RWPE1 (cell line): ENCODE measurements at regions not wholly inside any gene's neighbourhood (a gene's known extent, or its start where the extent isn't known, plus 50 kb on each side); places are given as distances from the start of the nearest gene placed in this dataset.

Experiments
- CTCF ChIA-PET: fragments of 350-600 bp; sonication (Branson Sonifier 250); formaldehyde crosslinking; extraction: SDS; loops from one replicate; lab custom pipeline; 2021; lab: Yijun Ruan, JAX
- POLR2A ChIA-PET: fragments of 400-600 bp; formaldehyde crosslinking; extraction: SDS; loops from one replicate; lab custom pipeline; 2020; ENCODE audit warnings: antibody characterized with exemption; ENCODE audit not compliant: low non-redundant PET; lab: Yijun Ruan, JAX
- DNase-seq: peaks from one replicate; pipeline ENCODE4 v3.0.0; 2012; ENCODE audit warnings: low spot score
- H3K27ac ChIP-seq: fragments of 450-650 bp; 2 replicates; pipeline ENCODE4 v1.5.1; 2017
- TF ChIP-seq, protein P1 (sequence below): fragments of 450-650 bp; conservative IDR thresholded peaks from 2 replicates; pipeline ENCODE4 v1.5.1; 2017; ENCODE audit warnings: low read depth, mild to moderate bottlenecking

DNA sequence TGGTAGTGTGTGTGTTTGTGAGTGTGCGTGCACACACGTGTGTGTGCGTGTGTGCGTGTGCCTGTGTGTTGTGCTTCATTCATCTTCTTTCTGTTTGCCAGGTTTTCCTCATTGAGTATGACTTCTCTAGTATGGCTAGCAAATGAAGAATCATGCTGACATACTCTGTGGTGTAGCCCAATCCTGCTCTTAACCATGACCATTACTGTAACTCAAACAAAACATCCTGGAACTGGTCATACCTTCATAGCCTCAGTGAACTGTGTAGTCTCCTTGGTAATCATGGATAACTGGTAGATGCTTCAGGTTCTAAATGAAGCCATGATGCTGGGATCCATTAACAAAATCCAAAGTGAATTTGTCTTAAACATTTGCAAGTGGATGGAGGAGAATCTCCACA is 1117.7 kb downstream of the BCL11B start:
- CTCF ChIA-PET, result interaction anchor here (0.6 kb wide), 1 partner anchor 581 kb away, joined by 5 read pairs; no protein-coding TSS in a partner anchor
- DNase-seq, result no peak
- POLR2A ChIA-PET, result no interaction called here
- TF ChIP-seq, protein P1, sequence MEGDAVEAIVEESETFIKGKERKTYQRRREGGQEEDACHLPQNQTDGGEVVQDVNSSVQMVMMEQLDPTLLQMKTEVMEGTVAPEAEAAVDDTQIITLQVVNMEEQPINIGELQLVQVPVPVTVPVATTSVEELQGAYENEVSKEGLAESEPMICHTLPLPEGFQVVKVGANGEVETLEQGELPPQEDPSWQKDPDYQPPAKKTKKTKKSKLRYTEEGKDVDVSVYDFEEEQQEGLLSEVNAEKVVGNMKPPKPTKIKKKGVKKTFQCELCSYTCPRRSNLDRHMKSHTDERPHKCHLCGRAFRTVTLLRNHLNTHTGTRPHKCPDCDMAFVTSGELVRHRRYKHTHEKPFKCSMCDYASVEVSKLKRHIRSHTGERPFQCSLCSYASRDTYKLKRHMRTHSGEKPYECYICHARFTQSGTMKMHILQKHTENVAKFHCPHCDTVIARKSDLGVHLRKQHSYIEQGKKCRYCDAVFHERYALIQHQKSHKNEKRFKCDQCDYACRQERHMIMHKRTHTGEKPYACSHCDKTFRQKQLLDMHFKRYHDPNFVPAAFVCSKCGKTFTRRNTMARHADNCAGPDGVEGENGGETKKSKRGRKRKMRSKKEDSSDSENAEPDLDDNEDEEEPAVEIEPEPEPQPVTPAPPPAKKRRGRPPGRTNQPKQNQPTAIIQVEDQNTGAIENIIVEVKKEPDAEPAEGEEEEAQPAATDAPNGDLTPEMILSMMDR, result no peak
- H3K27ac ChIP-seq, result no peak overlapping the region

- H3K27ac ChIP-seq, result no peak overlapping the region
- ChIA-PET POLR2A (no interaction called here), CTCF (interaction anchor here (0.7 kb wide), 1 partner anchor 439 kb away, joined by 3 read pairs; no protein-coding TSS in a partner anchor)
- TF ChIP-seq, protein P1, result no peak
- no peak for DNase-seq
Observed at GRCh38 chr14:98156411-98156810, 1115.6 kb downstream of the BCL11B start.

GRCh38 chr14:98160901-98161300 is 1111.1 kb downstream of the BCL11B start:
- TF ChIP-seq, protein P1, result no peak
- ChIA-PET POLR2A (no interaction called here), CTCF (interaction anchor here (1.2 kb wide), 1 partner anchor 183 kb away, joined by 3 read pairs; no protein-coding TSS in a partner anchor)

GRCh38 chr14:98161356-98161755 is 1110.6 kb downstream of the BCL11B start:
- peak overlapping the region; percentile 79 for H3K27ac ChIP-seq
- CTCF ChIA-PET, result interaction anchor here (0.7 to 1.2 kb wide), 2 partner anchors 184 to 984 kb away, joined by 3 read pairs; no protein-coding TSS in a partner anchor
- POLR2A ChIA-PET, result no interaction called here
- DNase-seq, result no peak
- TF ChIP-seq, protein P1, result no peak

More at GRCh38 chr14:98160901-98161300, 1111.1 kb downstream of the BCL11B start:
- peak overlapping the region; percentile 79 for H3K27ac ChIP-seq
- DNase-seq, result no peak

- ChIA-PET CTCF (interaction anchor here (0.6 kb wide), 1 partner anchor 273 kb away, joined by 4 read pairs; no protein-coding TSS in a partner anchor), POLR2A (no interaction called here)
- no peak overlapping the region for H3K27ac ChIP-seq
- no peak for DNase-seq
- TF ChIP-seq, protein P1, result no peak
Observed at GRCh38 chr14:98162856-98163805, 1108.9 kb downstream of the BCL11B start.

DNA sequence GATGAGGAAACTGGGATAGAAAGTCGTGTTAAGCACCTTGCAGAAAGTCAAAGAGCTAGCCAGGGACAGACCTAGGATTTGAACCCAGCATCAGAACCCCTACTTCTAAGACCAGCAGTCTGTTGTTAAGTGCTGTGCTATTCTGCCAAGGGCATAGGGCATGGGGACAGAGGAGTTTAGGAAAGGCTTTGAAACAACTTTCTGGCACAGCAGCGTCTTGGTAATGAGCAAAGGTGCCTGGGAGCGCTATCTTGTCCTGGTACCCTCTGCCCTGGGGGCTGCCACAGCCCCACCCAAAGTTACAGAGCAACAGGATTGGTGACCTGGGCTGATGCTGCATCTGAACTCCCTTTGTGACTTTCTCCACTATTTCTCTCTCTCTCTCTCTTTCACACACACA is 1108.1 kb downstream of the BCL11B start:
- ChIA-PET POLR2A (no interaction called here), CTCF (no interaction called here)
- DNase-seq, result no peak
- H3K27ac ChIP-seq, result no peak overlapping the region
- TF ChIP-seq, protein P1, result no peak
